HepG2 (cell line): ENCODE measurements at regions not wholly inside any gene's neighbourhood (a gene's known extent, or its start where the extent isn't known, plus 50 kb on each side); places are given as distances from the start of the nearest gene placed in this dataset.

Source experiments
- EZH2 ChIP-seq: conservative IDR thresholded peaks from 2 replicates; pipeline ENCODE4 v1.6.1; 2012; ENCODE audit warnings: mild to moderate bottlenecking, low read depth, low read length, moderate library complexity
- ZNF550 ChIP-seq: sonication (generic); formaldehyde crosslinking; IDR thresholded peaks from 2 replicates; pipeline ENCODE4 v1.4.0; 2020; ENCODE audit warnings: mild to moderate bottlenecking, missing genetic modification reagents, borderline replicate concordance
- TF ChIP-seq, protein P1 (sequence below): sonication (generic); formaldehyde crosslinking; IDR thresholded peaks from 2 replicates; pipeline ENCODE4 v1.8.0; 2022; ENCODE audit warnings: mild to moderate bottlenecking, missing genetic modification reagents; ENCODE audit not compliant: insufficient replicate concordance
- TF ChIP-seq, protein P2 (sequence below): sonication (generic); formaldehyde crosslinking; IDR thresholded peaks from 2 replicates; pipeline ENCODE4 v1.4.0; 2020; ENCODE audit warnings: low read depth, mild to moderate bottlenecking, missing genetic modification reagents

DNA sequence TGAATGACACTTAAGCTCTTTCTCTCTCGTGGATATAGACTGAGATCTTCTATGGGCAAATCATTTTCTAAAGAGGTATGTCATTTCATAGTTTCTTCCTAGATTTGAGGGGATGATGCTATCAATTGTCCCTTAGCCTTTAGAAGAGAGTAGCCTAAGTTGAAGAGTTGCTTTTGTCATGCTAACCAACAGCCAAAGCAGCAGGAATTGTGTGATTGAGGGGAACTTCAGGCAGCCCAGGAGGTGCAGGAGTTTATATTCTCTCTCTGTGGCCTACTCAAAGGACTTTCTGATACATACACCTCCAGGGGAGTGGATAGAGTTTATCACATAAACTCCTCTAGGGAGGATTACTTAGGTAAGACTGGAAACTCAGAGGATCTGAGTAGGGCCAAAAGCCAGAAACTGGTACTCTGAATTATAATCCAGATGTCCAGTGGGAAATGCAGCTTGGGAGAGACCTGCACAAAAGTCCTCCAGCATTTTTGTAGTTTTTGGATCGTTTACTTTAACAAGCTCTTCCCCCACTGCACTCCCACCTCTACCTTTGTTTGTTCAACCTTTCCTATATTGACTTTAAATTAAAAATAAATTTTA lies 150.7 kb upstream of the CCDC68 start:
- no peak for TF ChIP-seq ZNF550
- TF ChIP-seq, protein P1, sequence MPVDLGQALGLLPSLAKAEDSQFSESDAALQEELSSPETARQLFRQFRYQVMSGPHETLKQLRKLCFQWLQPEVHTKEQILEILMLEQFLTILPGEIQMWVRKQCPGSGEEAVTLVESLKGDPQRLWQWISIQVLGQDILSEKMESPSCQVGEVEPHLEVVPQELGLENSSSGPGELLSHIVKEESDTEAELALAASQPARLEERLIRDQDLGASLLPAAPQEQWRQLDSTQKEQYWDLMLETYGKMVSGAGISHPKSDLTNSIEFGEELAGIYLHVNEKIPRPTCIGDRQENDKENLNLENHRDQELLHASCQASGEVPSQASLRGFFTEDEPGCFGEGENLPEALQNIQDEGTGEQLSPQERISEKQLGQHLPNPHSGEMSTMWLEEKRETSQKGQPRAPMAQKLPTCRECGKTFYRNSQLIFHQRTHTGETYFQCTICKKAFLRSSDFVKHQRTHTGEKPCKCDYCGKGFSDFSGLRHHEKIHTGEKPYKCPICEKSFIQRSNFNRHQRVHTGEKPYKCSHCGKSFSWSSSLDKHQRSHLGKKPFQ (CRISPR knock-in tag) = no peak
- no peak for TF ChIP-seq EZH2
- TF ChIP-seq, protein P2, sequence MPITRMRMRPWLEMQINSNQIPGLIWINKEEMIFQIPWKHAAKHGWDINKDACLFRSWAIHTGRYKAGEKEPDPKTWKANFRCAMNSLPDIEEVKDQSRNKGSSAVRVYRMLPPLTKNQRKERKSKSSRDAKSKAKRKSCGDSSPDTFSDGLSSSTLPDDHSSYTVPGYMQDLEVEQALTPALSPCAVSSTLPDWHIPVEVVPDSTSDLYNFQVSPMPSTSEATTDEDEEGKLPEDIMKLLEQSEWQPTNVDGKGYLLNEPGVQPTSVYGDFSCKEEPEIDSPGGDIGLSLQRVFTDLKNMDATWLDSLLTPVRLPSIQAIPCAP (CRISPR knock-in tag) = no peak
